ENCODE measurements at regions not wholly inside any gene's neighbourhood (a gene's known extent, or its start where the extent isn't known, plus 50 kb on each side); places are given as distances from the start of the nearest gene placed in this dataset.

- TF ChIP-seq CTCF (IDR thresholded peaks at IDR 0.05) (no peak), EZH2 (IDR thresholded peaks at IDR 0.05; ENCODE audit: borderline replicate concordance, insufficient read depth, low read depth, low read length, poor library complexity, severe bottlenecking) (no peak)
These were observed 116.6 kb downstream of the FAM170A start for GRCh38 chr5:119745976-119746375.

Measured in B cell (primary cell).